A673 (cell line): ENCODE measurements at regions not wholly inside any gene's neighbourhood (a gene's known extent, or its start where the extent isn't known, plus 50 kb on each side); places are given as distances from the start of the nearest gene placed in this dataset.

ENCODE experiments used
- BruUV-seq: library from RNA; stranded (reverse); fragments of 400-500 nt; replicated peaks from 2 replicates; lab custom pipeline; 2021; lab: Mats Ljungman, UMichigan
- CTCF ChIA-PET: fragments of 300-600 bp; sonication (Branson Sonifier 250); formaldehyde crosslinking; loops from one replicate; lab custom pipeline; 2022; ENCODE audit warnings: antibody characterized with exemption; lab: Charles Lee
- POLR2A ChIA-PET: fragments of 300-600 bp; sonication (Branson Sonifier 250); formaldehyde crosslinking; loops from one replicate; lab custom pipeline; 2022; ENCODE audit warnings: antibody characterized with exemption; ENCODE audit not compliant: low non-redundant PET; lab: Charles Lee
- DNase-seq: peaks from one replicate; pipeline ENCODE4 v3.0.0-alpha.2; 2015; ENCODE audit warnings: low spot score
- H3K27ac ChIP-seq: fragments of 200-600 bp; sonication (generic); 2 replicates; pipeline ENCODE4 v1.5.1; 2016; ENCODE audit warnings: mixed run types, low read depth, mild to moderate bottlenecking, mixed read lengths, antibody characterized with exemption, low read length; ENCODE audit not compliant: poor library complexity, severe bottlenecking
- H3K27me3 ChIP-seq: fragments of 200-600 bp; sonication (generic); replicated peaks from 2 replicates; pipeline ENCODE4 v1.6.1; 2017; ENCODE audit warnings: mixed run types, low read depth, mild to moderate bottlenecking, mixed read lengths, antibody characterized with exemption, low read length; ENCODE audit not compliant: insufficient read depth, poor library complexity
- H3K36me3 ChIP-seq: fragments of 200-600 bp; sonication (generic); 2 replicates; pipeline ENCODE4 v1.6.1; 2016; ENCODE audit warnings: mixed run types, mild to moderate bottlenecking, mixed read lengths, antibody characterized with exemption, low read length; ENCODE audit not compliant: insufficient read depth, poor library complexity, severe bottlenecking
- H3K4me1 ChIP-seq: fragments of 200-600 bp; sonication (generic); 2 replicates; pipeline ENCODE4 v1.6.1; 2017; ENCODE audit warnings: mixed run types, mild to moderate bottlenecking, mixed read lengths, antibody characterized with exemption, low read length; ENCODE audit not compliant: insufficient read depth, poor library complexity, severe bottlenecking
- H3K4me3 ChIP-seq: fragments of 200-600 bp; sonication (generic); 2 replicates; pipeline ENCODE4 v1.5.1; 2016; ENCODE audit warnings: low read depth, mixed run types, mild to moderate bottlenecking, mixed read lengths, low read length; ENCODE audit not compliant: poor library complexity, severe bottlenecking
- H3K9me3 ChIP-seq: fragments of 200-600 bp; sonication (generic); 2 replicates; pipeline ENCODE4 v1.6.1; 2016; ENCODE audit warnings: mixed run types, low read depth, mild to moderate bottlenecking, mixed read lengths, antibody characterized with exemption, low read length; ENCODE audit not compliant: poor library complexity, severe bottlenecking
- CTCF ChIP-seq: fragments of 300-800, 200-600 bp; sonication (generic); conservative IDR thresholded peaks from 2 replicates; pipeline ENCODE4 v1.5.1; 2017; ENCODE audit warnings: low read depth, mild to moderate bottlenecking, antibody characterized with exemption, low read length, moderate library complexity, mixed read lengths
- EZH2 ChIP-seq: fragments of 200-600 bp; sonication (generic); IDR thresholded peaks from 2 replicates; pipeline ENCODE4 v1.6.1; 2017; ENCODE audit warnings: borderline replicate concordance, low read depth, mild to moderate bottlenecking, mixed read lengths, antibody characterized with exemption, low read length; ENCODE audit not compliant: poor library complexity, severe bottlenecking
- intact Hi-C: fragments of 100-400 bp; cut with micrococcal nuclease; formaldehyde crosslinking; loops from one replicate; pipeline ENCODE4 v1.10.0; 2022; ENCODE audit not compliant: unreplicated experiment

GRCh38 chr5:89733772-89734171, 675.8 kb downstream of the CETN3 start:
- ChIA-PET CTCF (no interaction called here), POLR2A (no interaction called here)
- Histone ChIP-seq H3K27me3 (no peaks in the 10 kb centered on the region), H3K27ac (no peak overlapping the region), H3K9me3 (no peaks in the 10 kb centered on the region), H3K4me1 (peaks cover 5% of the 10 kb centered on the region), H3K4me3 (no peak overlapping the region), H3K36me3 (no peaks in the 10 kb centered on the region)
- no peak for DNase-seq
- intact Hi-C loops: no loop called here
- BruUV-seq: no TSS peak
- no peak for TF ChIP-seq CTCF
- no peak for TF ChIP-seq EZH2

GRCh38 chr5:89729623-89730301, 679.8 kb downstream of the CETN3 start:
- ChIA-PET CTCF (interaction anchor here (0.6 kb wide), 1 partner anchor 246 kb away, joined by 3 read pairs; no protein-coding TSS in a partner anchor), POLR2A (no interaction called here)
- Histone ChIP-seq H3K9me3 (no peaks in the 10 kb centered on the region), H3K27me3 (no peaks in the 10 kb centered on the region), H3K4me1 (no peaks in the 10 kb centered on the region), H3K27ac (no peak overlapping the region), H3K4me3 (no peak overlapping the region), H3K36me3 (no peaks in the 10 kb centered on the region)
- no TSS peak for BruUV-seq
- intact Hi-C loops: loop anchor here (10.0 kb wide), 1 partner anchor 995 kb away; no protein-coding TSS in a partner anchor
- TF ChIP-seq CTCF (peak; percentile 50), EZH2 (no peak)
- peak; percentile 43 for DNase-seq

- BruUV-seq: no TSS peak
- DNase-seq: no peak
- H3K4me1 ChIP-seq: no peaks in the 10 kb centered on the region
- intact Hi-C loops: loop anchor here (10.0 kb wide), 1 partner anchor 994 kb away; no protein-coding TSS in a partner anchor
- CTCF ChIA-PET: no interaction called here
- H3K27ac ChIP-seq: no peak overlapping the region
- H3K36me3 ChIP-seq: no peaks in the 10 kb centered on the region
- no peak overlapping the region for H3K4me3 ChIP-seq
- TF ChIP-seq EZH2 (no peak), CTCF (no peak)
- no peaks in the 10 kb centered on the region for H3K27me3 ChIP-seq
- H3K9me3 ChIP-seq: no peaks in the 10 kb centered on the region
- POLR2A ChIA-PET: no interaction called here
These were observed 680.8 kb downstream of the CETN3 start for GRCh38 chr5:89728750-89729149.
